IMR-90 (cell line): ENCODE measurements at regions not wholly inside any gene's neighbourhood (a gene's known extent, or its start where the extent isn't known, plus 50 kb on each side); places are given as distances from the start of the nearest gene placed in this dataset.

Experiments used
- ATAC-seq: fragments of 200-7000 bp; cut with Tn5 transposase; 2 replicates; pipeline ENCODE4 v1.9.1; 2020; ENCODE audit warnings: low read depth, mild to moderate bottlenecking, moderate library complexity
- BruUV-seq: library from RNA; stranded (reverse); fragments of 400-500 nt; replicated peaks from 2 replicates; lab custom pipeline; 2021; lab: Mats Ljungman, UMichigan
- CTCF ChIA-PET: fragments of 300-600 bp; formaldehyde crosslinking; extraction: SDS; loops from one replicate; lab custom pipeline; 2021; ENCODE audit warnings: antibody characterized with exemption; lab: Yijun Ruan, JAX
- POLR2A ChIA-PET: fragments of 300-600 bp; sonication (Branson Sonifier 250); formaldehyde crosslinking; loops from one replicate; lab custom pipeline; 2022; ENCODE audit warnings: antibody characterized with exemption; ENCODE audit not compliant: unreplicated experiment; lab: Charles Lee
- DNase-seq: peaks from one replicate; pipeline ENCODE4 v3.0.0; 2013
- H2AFZ ChIP-seq: replicated peaks from 2 replicates; pipeline ENCODE3; 2013; ENCODE audit warnings: low read length, mild to moderate bottlenecking; ENCODE audit not compliant: poor library complexity
- H2AK5ac ChIP-seq: 2 replicates; pipeline ENCODE4 v1.6.1; 2013; ENCODE audit warnings: low read depth, low read length, inconsistent platforms
- H2AK9ac ChIP-seq: replicated peaks from 2 replicates; pipeline ENCODE3; 2013; ENCODE audit warnings: mild to moderate bottlenecking, low read depth, low read length, moderate library complexity; ENCODE audit not compliant: poor library complexity
- H2BK120ac ChIP-seq: 2 replicates; pipeline ENCODE4 v1.6.1; 2013; ENCODE audit warnings: low read depth, low read length, inconsistent platforms
- H2BK15ac ChIP-seq: 3 replicates; pipeline ENCODE4 v1.6.1; 2013; ENCODE audit warnings: low read depth, low read length, inconsistent platforms
- H2BK20ac ChIP-seq: 2 replicates; pipeline ENCODE4 v1.6.1; 2013; ENCODE audit warnings: low read depth, mild to moderate bottlenecking, inconsistent platforms, low read length, moderate library complexity
- H2BK5ac ChIP-seq: 2 replicates; pipeline ENCODE4 v1.6.1; 2013; ENCODE audit warnings: mild to moderate bottlenecking, low read depth, low read length, inconsistent platforms; ENCODE audit not compliant: poor library complexity, severe bottlenecking
- H3K14ac ChIP-seq: replicated peaks from 2 replicates; pipeline ENCODE4 v1.6.1; 2013; ENCODE audit warnings: low read depth, low read length, inconsistent platforms
- H3K18ac ChIP-seq: 2 replicates; pipeline ENCODE4 v1.6.1; 2013; ENCODE audit warnings: low read depth, low read length, control low read depth
- H3K23ac ChIP-seq: 2 replicates; pipeline ENCODE4 v1.6.1; 2013; ENCODE audit warnings: low read depth, low read length, inconsistent platforms
- H3K27ac ChIP-seq: 2 replicates; pipeline ENCODE4 v1.5.1; 2013; ENCODE audit warnings: mild to moderate bottlenecking, control low read depth, low read length; ENCODE audit not compliant: insufficient read depth
- H3K27me3 ChIP-seq: 2 replicates; pipeline ENCODE4 v1.6.1; 2013; ENCODE audit warnings: low read length; ENCODE audit not compliant: control insufficient read depth, insufficient read depth
- H3K36me3 ChIP-seq: 2 replicates; pipeline ENCODE4 v1.6.1; 2013; ENCODE audit warnings: low read length, mixed read lengths; ENCODE audit not compliant: control insufficient read depth, insufficient read depth
- H3K4ac ChIP-seq: 2 replicates; pipeline ENCODE4 v1.6.1; 2013; ENCODE audit warnings: low read depth, low read length, inconsistent platforms
- H3K4me1 ChIP-seq: 2 replicates; pipeline ENCODE4 v1.6.1; 2013; ENCODE audit warnings: low read length, mixed read lengths; ENCODE audit not compliant: control insufficient read depth, insufficient read depth
- H3K4me2 ChIP-seq: 2 replicates; pipeline ENCODE4 v1.6.1; 2013; ENCODE audit warnings: low read depth, mild to moderate bottlenecking, control low read depth, low read length, moderate library complexity
- H3K4me3 ChIP-seq: 2 replicates; pipeline ENCODE4 v1.5.1; 2013; ENCODE audit warnings: low read depth, mild to moderate bottlenecking, control low read depth, low read length, moderate library complexity; ENCODE audit not compliant: insufficient read depth
- H3K56ac ChIP-seq: 2 replicates; pipeline ENCODE4 v1.6.1; 2013; ENCODE audit warnings: low read length, inconsistent platforms; ENCODE audit not compliant: insufficient read depth; ENCODE audit errors: extremely low read depth
- H3K79me1 ChIP-seq, 2 experiments: 2 replicates each; pipeline ENCODE4 v1.6.1; 2013; ENCODE audit warnings: low read length in 2 of 2, inconsistent platforms in 1 of 2, low read depth in 1 of 2
- H3K9ac ChIP-seq: 2 replicates; pipeline ENCODE4 v1.6.1; 2013; ENCODE audit warnings: low read depth, low read length, control low read depth
- H3K9me1 ChIP-seq: 2 replicates; pipeline ENCODE4 v1.6.1; 2013; ENCODE audit warnings: low read length, inconsistent platforms; ENCODE audit not compliant: insufficient read depth
- H3K9me3 ChIP-seq: 2 replicates; pipeline ENCODE4 v1.6.1; 2013; ENCODE audit warnings: low read length; ENCODE audit not compliant: control insufficient read depth, insufficient read depth
- H4K20me1 ChIP-seq: 2 replicates; pipeline ENCODE4 v1.6.1; 2013; ENCODE audit warnings: low read length, inconsistent platforms; ENCODE audit not compliant: insufficient read depth
- H4K5ac ChIP-seq: 2 replicates; pipeline ENCODE4 v1.6.1; 2013; ENCODE audit warnings: mild to moderate bottlenecking, low read depth, low read length, control low read depth
- H4K8ac ChIP-seq, 2 experiments: 2 replicates each; pipeline ENCODE4 v1.6.1; 2013; ENCODE audit warnings: low read depth in 2 of 2, low read length in 2 of 2, control low read depth in 1 of 2, inconsistent platforms in 1 of 2
- H4K91ac ChIP-seq: 2 replicates; pipeline ENCODE4 v1.6.1; 2013; ENCODE audit warnings: low read depth, low read length, inconsistent platforms; ENCODE audit not compliant: insufficient read depth
- CHD1 ChIP-seq: IDR thresholded peaks from 2 replicates; pipeline ENCODE4 v1.6.1; 2012; ENCODE audit warnings: low read depth, low read length, improper control_type of control experiment
- ELK1 ChIP-seq: fragments of 150-350 bp; IDR thresholded peaks from 2 replicates; pipeline ENCODE4 v1.6.1; 2016; ENCODE audit warnings: low read depth, mild to moderate bottlenecking, low read length, moderate library complexity, borderline replicate concordance
- MAFK ChIP-seq: IDR thresholded peaks from 2 replicates; pipeline ENCODE4 v1.6.1; 2012; ENCODE audit warnings: low read depth, low read length, improper control_type of control experiment
- MAZ ChIP-seq: IDR thresholded peaks from 2 replicates; pipeline ENCODE4 v1.6.1; 2012; ENCODE audit warnings: low read depth, mild to moderate bottlenecking, low read length, improper control_type of control experiment, moderate library complexity, borderline replicate concordance
- NFE2L2 ChIP-seq: fragments of 150-350 bp; IDR thresholded peaks from 2 replicates; pipeline ENCODE4 v1.6.1; 2016; ENCODE audit warnings: low read depth, mild to moderate bottlenecking, low read length
- RCOR1 ChIP-seq: IDR thresholded peaks from 2 replicates; pipeline ENCODE4 v1.6.1; 2012; ENCODE audit warnings: mild to moderate bottlenecking, low read length, improper control_type of control experiment; ENCODE audit not compliant: insufficient replicate concordance
- RFX5 ChIP-seq: IDR thresholded peaks from 2 replicates; pipeline ENCODE4 v1.8.0; 2012; ENCODE audit warnings: low read depth, mild to moderate bottlenecking, low read length, moderate library complexity
- SMC3 ChIP-seq: fragments of 150-350 bp; IDR thresholded peaks from 2 replicates; pipeline ENCODE4 v1.6.1; 2016; ENCODE audit warnings: low read depth, mild to moderate bottlenecking, antibody characterized with exemption, low read length, moderate library complexity
- USF2 ChIP-seq: fragments of 150-350 bp; IDR thresholded peaks from 2 replicates; pipeline ENCODE4 v1.6.1; 2017; ENCODE audit warnings: mild to moderate bottlenecking, antibody characterized with exemption, low read length, low read depth
- WGBS, 2 experiments: methylation state at CpG; one replicate each; pipeline versions ENCODE4 v1.1.5 to v1.1.7; 2013; ENCODE audit warnings: missing lambda C conversion rate in 2 of 2; ENCODE audit not compliant: insufficient read length in 1 of 2; ENCODE audit errors: extremely low coverage in 2 of 2; 5-methylcytosine and 5-hydroxymethylcytosine counted together
- dilution Hi-C: fragments of 300-500 bp; cut with HindIII; formaldehyde crosslinking; loops from one replicate; pipeline ENCODE4 v1.14.3; 2018; ENCODE audit warnings: low sequenced_read_pairs; ENCODE audit not compliant: unreplicated experiment
- in situ Hi-C: fragments of 300-500 bp; cut with MboI; formaldehyde crosslinking; loops from 3 replicates; pipeline ENCODE4 v1.14.3; 2019; ENCODE audit warnings: low sequenced_read_pairs, inconsistent platforms, mixed read lengths
- intact Hi-C: fragments of 100-400 bp; cut with micrococcal nuclease; formaldehyde crosslinking; loops from 2 replicates; pipeline ENCODE4 v1.10.0; 2022

GRCh38 chr2:875687-876615 lies 74.7 kb upstream of the SNTG2 start (continued):
- TF ChIP-seq USF2, result no peak

DNA sequence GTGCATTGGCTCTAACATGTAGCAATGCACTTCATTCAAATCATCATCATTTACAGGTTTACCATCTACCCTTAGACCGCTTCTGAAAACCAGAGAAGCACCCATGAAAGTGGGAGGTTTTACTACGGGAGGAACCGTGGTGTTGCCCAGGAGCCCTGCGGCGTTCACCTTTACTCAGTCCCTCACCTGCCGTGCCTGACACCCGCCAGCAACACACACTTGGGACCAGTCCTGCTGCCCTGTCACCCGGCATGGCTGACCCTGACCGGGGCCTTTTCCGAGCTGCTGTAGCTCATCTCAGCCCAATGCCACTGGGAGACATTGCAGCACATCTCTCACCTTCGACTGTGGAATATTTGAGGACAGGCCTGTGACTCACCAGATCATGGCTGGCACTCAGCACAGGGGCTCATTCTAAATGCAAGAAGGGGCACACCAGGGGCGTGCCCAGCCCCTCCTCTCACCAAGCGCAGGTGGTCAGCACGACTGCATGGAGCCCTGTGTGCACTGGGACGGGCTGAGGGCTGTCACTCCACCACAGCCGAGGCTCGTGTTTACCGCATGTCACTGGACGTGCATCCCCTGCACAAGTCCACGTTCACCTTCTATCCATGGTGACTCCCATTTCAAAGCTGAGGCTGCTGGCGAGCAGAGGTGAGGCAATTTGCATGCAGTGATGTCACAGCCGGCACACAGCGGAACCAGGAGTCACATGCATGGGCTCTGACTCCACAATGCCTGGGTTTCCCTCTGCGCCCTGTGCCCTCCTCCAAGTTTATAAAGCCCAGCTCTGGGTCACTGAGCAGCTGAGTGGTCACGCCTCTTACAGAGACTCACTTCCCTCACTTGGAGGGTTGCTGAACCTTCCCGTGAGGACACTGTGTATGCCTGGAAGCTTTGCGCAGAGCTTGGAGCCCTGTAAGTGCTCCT lies 76.7 kb upstream of the SNTG2 start:
- Histone ChIP-seq H2AK5ac (no peak overlapping the region), H2BK5ac (no peak overlapping the region), H3K9me3 (peaks cover 40% of the 10 kb centered on the region), H3K56ac (no peak overlapping the region), H3K27me3 (no peaks in the 10 kb centered on the region), H3K4ac (no peak overlapping the region), H3K4me2 (no peak overlapping the region), H4K20me1 (no peaks in the 10 kb centered on the region), H4K5ac (no peak overlapping the region), H3K9ac (no peak overlapping the region), H2BK120ac (no peak overlapping the region), H3K18ac (no peak overlapping the region), H3K4me3 (no peak overlapping the region), H2BK15ac (no peak overlapping the region), H2AFZ (no peak overlapping the region), H3K4me1 (no peaks in the 10 kb centered on the region), H3K79me1 (no peaks in the 10 kb centered on the region), H2AK9ac (no peak overlapping the region), H3K36me3 (no peaks in the 10 kb centered on the region), H3K27ac (no peak overlapping the region), H3K9me1 (no peaks in the 10 kb centered on the region), H3K23ac (no peak overlapping the region), H4K91ac (no peak overlapping the region), H3K14ac (no peak overlapping the region), H4K8ac (no peak overlapping the region), H2BK20ac (no peak overlapping the region)
- ATAC-seq (no peak), DNase-seq (no peak)
- WGBS, 2 experiments, result 66% methylated on average over 18 of the region's 27 CpGs; no CpG with 5 or more reads in 1 of the 2 experiments
- intact Hi-C loops, result no loop called here
- TF ChIP-seq RCOR1, result no peak
- TF ChIP-seq ELK1, result no peak
- no peak for TF ChIP-seq USF2
- no peak for TF ChIP-seq MAZ
- TF ChIP-seq NFE2L2, result no peak
- TF ChIP-seq MAFK, result no peak
- TF ChIP-seq SMC3, result no peak
- no peak for TF ChIP-seq RFX5
- TF ChIP-seq CHD1, result no peak
- dilution Hi-C loops, result no loop called here
- no TSS peak for BruUV-seq
- ChIA-PET CTCF (no interaction called here), POLR2A (no interaction called here)
- in situ Hi-C loops, result no loop called here
